HG03354 (cell line): ENCODE measurements at regions not wholly inside any gene's neighbourhood (a gene's known extent, or its start where the extent isn't known, plus 50 kb on each side); places are given as distances from the start of the nearest gene placed in this dataset.
"Not testable (repeated sequence)": the region's sequence is repeated elsewhere in the genome, so short reads cannot be mapped to it uniquely, and the experiment has no call there.

Experiments
- ATAC-seq: cut with Tn5 transposase; IDR thresholded peaks from one replicate; pipeline ENCODE4 v1.9.1; 2021; ENCODE audit warnings: mild to moderate bottlenecking; ENCODE audit not compliant: unreplicated experiment, poor library complexity, severe bottlenecking

DNA sequence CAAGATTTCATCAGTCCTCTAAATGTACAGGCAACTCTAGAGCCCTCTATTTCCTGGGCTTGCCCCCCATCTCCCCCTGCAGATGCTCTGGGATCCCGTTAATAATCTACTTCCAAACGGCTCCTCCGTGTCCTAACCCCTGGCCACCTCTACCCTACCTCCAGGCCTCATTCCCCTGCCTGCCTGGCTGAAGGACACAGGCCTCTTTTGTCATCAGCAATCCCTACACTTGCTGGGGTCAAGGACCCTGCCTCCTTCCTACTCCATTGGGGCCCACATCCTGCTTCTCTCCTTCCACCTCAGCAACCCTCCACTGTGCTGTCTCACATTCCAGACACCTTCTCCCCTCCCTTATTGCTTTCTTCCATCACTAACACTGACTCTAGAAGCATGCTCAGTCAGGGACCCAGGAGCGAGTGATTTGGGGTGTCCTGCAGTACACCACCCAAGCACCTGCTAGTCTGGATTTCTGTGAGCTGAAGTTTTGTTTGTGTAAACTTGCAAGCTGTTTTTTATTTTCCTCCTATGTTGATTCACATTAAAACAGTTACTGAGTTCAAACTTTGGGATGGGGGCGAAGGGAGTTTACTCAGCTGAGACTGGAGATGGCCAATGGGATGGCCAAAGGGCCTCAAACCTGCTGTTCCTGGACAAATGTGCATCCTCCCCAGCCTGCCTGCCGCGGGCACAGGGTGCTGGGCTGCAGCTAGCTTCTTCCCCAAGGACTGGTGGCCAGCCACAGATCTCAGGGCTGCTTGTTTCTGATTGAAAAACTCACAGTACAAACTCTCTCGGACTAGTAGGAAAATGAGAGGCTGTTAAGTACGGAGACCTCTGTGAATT lies 314.7 kb downstream of the FOXO1 start:
- ATAC-seq, result no peak

GRCh38 chr13:40352380-40352778 lies 314.1 kb downstream of the FOXO1 start:
- no peak for ATAC-seq

DNA sequence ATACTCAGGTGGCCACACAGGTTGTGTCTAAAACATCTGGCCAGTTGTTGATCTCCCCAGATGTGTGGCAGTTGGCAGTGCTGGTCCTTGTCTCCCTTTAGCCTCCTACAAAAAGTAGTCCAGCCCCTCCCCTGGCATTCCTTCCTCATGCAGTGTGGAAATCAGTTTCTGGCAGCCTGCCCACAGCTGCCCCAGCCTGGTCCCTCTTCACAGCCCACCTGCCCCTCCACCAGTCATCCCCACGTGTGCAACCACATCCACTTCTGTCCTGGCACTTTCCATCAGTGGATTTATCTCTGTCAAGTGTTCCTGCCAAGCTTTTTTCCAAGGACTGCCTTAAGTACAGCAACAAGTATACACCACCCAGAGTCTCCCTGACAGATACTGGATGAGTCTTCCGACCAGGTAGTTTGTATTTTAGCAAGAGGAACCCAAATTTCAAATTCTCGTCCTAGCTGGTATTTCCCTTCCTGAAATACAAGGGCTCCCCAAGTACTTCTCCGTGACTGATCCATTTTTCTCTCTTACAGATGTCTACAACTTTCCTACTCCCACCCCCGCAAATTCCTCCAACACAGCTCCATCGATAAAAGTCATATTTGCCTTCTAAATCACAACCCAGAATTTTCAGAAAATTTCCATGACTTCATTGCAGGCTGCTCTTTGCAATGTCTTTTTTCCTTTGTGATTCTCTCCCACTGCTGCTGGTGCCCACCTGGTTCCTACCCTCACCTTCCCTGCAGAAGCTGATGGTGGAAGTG lies 313.5 kb downstream of the FOXO1 start:
- no peak for ATAC-seq

GRCh38 chr13:40355126-40355724 lies 311.2 kb downstream of the FOXO1 start:
- ATAC-seq, result no peak

DNA sequence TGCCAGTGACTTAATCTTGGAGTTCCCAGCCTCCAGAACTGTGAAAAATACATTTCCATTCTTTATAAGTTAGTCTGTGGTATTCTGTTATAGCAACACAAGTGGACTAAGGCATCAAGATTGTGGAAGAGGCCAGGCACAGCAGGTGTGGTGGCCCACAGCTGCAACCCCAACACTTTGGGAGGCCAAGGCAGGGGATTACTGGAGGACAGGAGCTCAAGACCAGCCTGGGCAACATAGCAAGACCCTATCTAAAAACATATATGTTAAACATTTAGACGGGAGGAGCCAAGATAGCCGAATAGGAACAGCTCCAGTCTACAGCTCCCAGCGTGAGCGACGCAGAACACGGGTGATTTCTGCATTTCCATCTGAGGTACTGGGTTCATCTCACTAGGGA lies 310.4 kb downstream of the FOXO1 start:
- ATAC-seq, result no peak

- not testable (repeated sequence) for ATAC-seq
Observed at GRCh38 chr13:40356458-40356857, 310.0 kb downstream of the FOXO1 start.

- no peak for ATAC-seq
Observed at GRCh38 chr13:40362502-40362901, 303.9 kb downstream of the FOXO1 start.

DNA sequence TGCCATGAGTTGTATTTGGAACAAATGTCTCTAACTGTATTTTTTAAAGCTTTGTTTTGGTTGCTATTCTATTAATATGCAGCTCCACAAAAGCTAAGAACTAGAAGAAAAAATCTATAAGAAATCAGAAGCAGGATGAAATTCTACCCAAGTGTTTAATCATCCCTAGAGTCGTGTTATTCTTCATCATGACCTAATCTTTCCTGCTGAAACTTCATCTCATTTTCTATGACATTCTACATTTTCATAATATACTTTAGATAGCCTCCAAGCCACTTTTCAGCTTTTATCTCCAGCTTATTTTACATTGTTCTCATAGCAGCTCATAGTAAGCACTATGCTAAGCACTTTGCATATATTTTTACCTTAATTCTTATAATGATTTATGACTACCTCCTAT lies 302.8 kb downstream of the FOXO1 start:
- ATAC-seq, result no peak

GRCh38 chr13:40366119-40366518 lies 300.3 kb downstream of the FOXO1 start:
- ATAC-seq, result no peak

DNA sequence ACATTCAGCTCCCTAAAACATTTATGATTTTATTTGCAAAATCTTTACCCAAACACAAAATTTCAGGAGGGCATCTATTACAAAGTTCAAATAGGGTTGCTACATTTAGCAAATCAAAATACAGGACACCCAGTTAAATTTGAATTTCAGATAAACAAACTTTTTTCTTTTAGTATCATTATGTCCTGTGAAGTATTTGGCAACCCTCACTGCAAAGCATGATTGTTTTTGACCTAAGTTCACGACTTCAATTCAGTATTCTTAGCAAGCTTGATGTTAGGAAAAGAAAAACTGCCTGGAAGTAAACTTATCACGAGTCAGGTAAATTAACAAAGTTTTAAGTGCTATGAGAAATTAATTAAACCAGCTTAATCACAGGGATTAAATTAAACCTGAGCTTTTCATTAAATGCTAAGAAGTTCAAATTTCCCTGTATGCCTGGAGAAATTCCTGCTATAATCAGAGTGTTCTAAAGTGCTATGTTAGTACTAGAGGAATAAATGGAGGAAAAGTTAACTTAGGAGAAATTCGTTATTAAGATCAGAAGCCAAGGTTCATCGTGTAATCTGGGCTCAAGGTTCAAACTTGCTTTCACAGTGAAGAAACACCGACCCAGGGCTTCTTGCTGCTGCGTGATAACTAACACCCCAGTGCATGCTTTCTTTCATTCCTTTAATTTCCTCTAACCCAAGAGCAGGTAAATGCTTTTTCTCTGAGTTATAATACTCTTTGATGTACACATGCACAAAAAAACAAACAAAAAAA lies 298.1 kb downstream of the FOXO1 start:
- no peak for ATAC-seq

- no peak for ATAC-seq
Observed at GRCh38 chr13:40370661-40371060, 295.8 kb downstream of the FOXO1 start.

DNA sequence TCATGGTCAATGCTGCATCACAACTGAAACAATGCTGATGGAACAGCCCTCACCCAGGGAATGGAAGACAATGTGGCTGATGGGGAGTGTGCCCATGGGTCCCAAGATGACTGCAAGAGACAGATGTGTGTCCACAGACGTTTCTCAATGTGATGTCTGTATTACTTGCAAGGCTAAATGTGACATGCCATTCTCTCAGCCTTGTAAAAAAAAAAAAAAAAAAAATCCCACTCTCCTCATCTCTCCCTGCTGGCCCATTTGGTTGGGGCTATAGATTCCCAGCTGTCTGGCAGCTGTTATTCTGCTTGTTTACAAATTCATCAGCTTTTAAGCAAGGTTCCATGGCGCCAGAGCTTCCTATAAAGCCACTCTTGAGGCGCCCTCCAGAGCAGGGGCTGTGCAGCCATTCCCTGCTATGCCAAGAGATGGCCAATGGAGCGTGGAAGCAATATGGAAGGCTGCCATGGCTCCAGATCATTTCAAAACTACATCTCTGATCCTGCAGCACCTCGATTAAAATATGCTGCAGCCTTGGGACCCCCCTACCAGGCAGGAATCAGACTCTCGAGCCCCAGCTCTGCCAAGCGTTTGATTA lies 294.8 kb downstream of the FOXO1 start:
- ATAC-seq, result no peak

DNA sequence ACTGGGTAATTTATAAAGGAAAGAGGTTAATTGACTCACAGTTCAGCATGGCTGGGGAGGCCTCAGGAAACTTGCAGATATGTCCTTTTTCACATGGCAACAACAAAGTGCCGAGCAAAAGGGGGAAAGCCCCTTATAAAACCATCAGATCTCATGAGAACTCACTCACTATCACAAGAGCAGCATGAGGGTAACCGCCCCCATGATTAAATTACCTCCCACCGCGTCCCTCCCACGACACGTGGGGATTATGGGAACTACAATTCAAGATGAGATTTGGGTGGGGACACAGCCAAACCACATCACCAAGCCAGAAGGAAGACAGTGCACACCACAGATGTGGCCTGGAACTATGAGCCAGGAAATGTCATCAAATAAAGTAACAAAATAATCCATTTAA lies 292.8 kb downstream of the FOXO1 start:
- ATAC-seq, result not testable (repeated sequence)

GRCh38 chr13:40375489-40376171 lies 290.8 kb downstream of the FOXO1 start:
- no peak for ATAC-seq

DNA sequence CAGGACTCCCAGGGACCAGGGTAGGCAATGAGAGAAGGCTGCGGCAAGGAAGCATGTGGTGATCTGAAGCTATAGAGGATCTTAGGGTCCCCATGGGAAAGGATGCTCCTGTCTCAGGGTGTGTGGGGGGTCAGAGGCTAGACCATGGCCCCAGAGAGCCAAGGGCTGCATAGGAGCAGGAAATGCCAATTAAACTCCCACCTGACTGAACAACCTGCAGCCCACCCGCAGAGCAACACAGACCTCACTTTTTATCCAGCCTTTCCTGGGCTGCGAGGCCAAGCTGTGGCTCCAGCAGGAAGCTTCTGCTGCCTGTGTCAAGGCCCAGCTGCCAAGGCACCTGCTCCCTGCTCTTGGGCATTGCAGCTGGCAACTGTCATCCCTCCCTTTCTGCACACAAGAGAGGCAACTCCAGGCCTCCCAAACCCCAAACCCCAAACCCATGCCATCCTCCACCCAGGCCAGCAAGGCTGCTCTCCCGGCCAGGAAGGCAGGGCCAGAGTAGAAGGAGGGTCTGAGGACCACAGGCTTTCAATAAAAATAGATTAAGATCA lies 290.1 kb downstream of the FOXO1 start:
- ATAC-seq, result no peak

- no peak for ATAC-seq
Observed at GRCh38 chr13:40376867-40377535, 289.4 kb downstream of the FOXO1 start.

DNA sequence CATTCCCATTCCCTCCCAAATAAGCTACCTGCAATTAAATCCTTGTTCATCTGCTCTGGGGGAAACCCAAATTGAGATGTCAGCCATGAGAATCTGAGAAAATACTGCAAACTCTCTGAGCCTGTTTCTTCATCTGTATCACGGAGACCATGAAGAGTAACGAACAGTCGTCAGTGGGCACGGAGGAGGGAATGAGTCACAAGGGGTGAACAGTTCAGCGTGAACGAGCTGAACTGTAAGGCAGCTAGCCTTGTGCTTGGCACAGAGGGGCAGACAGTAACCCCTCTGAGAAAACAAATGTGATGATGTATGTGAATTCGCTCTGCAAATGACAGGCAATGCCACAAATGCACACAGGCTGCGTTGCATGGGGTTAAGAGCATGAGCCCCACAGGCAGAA lies 288.7 kb downstream of the FOXO1 start:
- ATAC-seq, result no peak

DNA sequence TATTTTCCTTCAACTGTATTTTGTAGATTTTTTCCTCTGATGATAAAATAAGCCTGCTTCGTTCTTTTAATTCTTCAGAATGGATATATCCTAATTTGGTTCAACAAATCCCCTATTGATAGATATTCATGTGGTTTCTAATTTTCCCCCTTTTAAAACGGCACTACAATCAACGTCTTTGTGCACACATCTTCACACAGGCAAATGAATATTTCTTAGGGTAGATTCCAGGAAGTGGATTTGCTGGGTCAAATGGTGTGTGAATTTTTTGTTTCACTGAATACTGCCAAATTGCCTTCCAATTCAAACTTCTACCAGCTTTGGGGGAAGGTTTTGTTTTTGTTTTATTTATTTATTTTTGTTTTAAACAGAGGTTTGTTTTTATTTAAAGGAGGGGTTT lies 287.2 kb downstream of the FOXO1 start:
- no peak for ATAC-seq
